Esophagus squamous epithelium (tissue), 4 donors: ENCODE measurements at regions not wholly inside any gene's neighbourhood (a gene's known extent, or its start where the extent isn't known, plus 50 kb on each side); places are given as distances from the start of the nearest gene placed in this dataset.

Experiments used
- CTCF ChIP-seq, 6 experiments: fragments of 450-650 bp in 4 of 6; fragments of 200-600 bp in 2 of 6; sonication (generic) in 2 of 6; IDR thresholded peaks; one replicate each; pipeline ENCODE4 v1.5.1; 2016 to 2019; ENCODE audit warnings: antibody characterized with exemption in 6 of 6, mild to moderate bottlenecking in 4 of 6, moderate library complexity in 4 of 6
- POLR2A ChIP-seq, 4 donors: fragments of 450-650 bp; IDR thresholded peaks; one replicate each; pipeline ENCODE4 v1.6.1; 2017; ENCODE audit warnings: antibody characterized with exemption in 4 of 4, mild to moderate bottlenecking in 4 of 4, moderate library complexity in 3 of 4

DNA sequence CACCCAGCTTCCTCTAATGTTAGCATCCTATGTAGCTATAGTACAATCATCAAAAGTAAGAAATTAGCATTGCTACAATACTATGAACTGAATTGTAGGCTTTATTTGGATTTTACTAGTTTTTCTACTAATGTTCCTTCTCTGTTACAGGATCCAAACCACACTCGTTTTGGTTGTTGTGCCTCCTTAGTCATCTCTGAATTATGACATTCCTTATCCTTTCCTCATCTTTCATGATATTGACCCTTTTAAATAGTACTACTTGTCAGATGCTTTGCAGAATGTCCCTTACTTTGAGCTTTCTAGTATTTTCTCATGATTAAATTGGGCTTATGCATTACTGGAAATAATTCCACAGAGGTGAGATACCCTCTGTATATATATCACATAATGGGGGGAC lies 265.4 kb downstream of the VPS13C start:
- no peak for TF ChIP-seq CTCF (IDR thresholded peaks at IDR 0.05)
- no peak for TF ChIP-seq POLR2A (IDR thresholded peaks at IDR 0.05)
